ENCODE measurements at regions not wholly inside any gene's neighbourhood (a gene's known extent, or its start where the extent isn't known, plus 50 kb on each side); places are given as distances from the start of the nearest gene placed in this dataset.

DNA sequence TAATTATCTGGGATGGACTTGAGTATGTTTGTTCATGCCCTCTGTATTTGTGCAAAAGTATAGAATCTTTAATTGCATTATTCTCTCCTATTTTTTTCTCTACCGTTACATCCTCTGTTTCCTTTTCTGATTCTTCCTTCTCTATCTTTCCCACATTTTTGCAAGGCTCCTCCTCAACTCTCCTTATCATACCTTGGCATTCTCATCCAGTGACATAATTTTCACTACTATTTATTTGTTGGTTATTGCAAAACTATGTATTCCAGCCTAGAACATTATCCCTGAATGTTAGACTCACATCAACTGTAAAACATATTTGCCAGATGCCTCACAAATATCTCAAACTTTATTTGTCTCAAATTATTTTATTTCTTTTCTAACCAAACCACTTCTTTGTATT, 381.9 kb downstream of the COL11A1 start:
- TF ChIP-seq, protein P1, sequence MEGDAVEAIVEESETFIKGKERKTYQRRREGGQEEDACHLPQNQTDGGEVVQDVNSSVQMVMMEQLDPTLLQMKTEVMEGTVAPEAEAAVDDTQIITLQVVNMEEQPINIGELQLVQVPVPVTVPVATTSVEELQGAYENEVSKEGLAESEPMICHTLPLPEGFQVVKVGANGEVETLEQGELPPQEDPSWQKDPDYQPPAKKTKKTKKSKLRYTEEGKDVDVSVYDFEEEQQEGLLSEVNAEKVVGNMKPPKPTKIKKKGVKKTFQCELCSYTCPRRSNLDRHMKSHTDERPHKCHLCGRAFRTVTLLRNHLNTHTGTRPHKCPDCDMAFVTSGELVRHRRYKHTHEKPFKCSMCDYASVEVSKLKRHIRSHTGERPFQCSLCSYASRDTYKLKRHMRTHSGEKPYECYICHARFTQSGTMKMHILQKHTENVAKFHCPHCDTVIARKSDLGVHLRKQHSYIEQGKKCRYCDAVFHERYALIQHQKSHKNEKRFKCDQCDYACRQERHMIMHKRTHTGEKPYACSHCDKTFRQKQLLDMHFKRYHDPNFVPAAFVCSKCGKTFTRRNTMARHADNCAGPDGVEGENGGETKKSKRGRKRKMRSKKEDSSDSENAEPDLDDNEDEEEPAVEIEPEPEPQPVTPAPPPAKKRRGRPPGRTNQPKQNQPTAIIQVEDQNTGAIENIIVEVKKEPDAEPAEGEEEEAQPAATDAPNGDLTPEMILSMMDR (conservative IDR thresholded peaks at IDR 0.05; ENCODE audit: low read depth, low read length): no peak
- TF ChIP-seq EZH2 (IDR thresholded peaks at IDR 0.05; ENCODE audit: low read length, unreplicated experiment): no peak

Measured in PC-3 (cell line).